Kasumi-1 (cell line): ENCODE measurements at regions not wholly inside any gene's neighbourhood (a gene's known extent, or its start where the extent isn't known, plus 50 kb on each side); places are given as distances from the start of the nearest gene placed in this dataset.
"Not testable (repeated sequence)": the region's sequence is repeated elsewhere in the genome, so short reads cannot be mapped to it uniquely, and the experiment has no call there.

Source experiments
- DNase-seq, 2 experiments: peaks; one replicate each; lab custom pipeline; 2025; lab: John Stamatoyannopoulos, UW

DNA sequence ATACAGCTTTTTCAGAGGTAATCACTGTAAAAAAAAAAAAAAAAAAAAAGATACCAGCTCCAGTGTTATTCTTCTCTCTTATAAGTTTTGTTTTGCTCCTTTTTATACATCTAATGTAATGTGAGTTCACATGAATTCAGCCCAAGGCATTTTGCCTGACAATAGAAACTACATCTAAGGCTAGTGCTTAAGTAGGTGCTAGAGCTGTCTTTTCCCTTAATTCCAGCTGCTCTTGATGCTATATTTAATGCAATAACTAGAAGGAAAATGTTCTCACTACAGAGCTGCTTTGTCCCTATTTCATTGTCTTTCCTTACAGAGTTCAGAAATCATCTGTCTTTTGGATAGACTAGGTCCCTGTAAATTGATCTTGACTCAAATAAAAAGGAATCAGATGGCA is 150.1 kb downstream of the NAA11 start:
- no peak for DNase-seq

DNA sequence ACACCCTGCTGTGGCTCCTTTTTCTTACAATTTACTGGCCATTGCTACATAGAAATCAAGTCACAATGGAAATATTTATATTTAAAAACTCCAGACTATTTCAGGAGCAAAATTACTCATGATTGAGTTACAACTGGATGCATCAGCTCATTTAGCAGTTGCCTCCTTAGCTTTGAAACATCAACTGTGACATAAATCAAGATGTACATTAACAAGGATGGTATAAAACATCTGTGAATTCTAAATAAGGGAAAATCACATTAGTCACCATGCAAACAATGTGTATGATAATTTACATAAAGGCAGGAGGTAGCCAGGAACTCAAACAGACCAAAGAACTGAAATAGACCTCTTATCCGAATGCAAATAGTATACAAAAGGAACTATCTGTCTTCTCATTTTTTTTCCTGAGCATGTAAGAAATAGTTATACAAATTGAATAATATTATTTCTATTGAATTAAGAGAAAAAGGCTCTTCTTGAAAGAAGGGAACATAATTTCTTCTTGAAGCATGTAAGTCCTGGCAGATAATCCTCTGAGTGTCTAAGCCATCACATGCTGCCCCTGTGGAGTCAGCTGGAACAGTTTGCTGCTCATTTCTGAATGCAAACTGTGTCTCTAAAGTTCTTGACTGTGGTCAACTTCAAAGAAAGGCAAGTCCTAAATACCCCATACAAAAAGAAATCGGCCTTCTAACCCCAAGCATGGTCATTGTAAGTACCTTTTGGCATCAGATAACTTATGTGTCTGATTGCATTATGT is 151.2 kb downstream of the NAA11 start:
- no peak for DNase-seq

DNA sequence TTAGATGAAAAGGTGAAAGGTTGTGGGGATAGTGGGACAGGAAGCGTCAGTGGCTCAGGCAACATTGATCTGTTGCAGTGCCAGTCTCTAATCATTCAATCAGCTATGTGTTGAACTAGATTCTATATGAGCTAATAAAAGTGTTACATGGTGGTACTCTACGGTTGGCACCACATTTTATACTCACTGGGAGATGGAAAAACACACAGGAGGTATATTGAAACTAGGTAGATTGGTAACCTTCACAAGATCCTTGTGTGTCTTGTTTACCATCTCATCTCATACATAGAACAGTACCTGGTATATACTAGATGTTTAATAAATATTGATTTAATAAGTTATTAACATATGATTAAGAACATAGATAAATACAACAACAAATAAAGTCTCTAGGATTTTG is 152.7 kb downstream of the NAA11 start:
- DNase-seq = no peak

DNA sequence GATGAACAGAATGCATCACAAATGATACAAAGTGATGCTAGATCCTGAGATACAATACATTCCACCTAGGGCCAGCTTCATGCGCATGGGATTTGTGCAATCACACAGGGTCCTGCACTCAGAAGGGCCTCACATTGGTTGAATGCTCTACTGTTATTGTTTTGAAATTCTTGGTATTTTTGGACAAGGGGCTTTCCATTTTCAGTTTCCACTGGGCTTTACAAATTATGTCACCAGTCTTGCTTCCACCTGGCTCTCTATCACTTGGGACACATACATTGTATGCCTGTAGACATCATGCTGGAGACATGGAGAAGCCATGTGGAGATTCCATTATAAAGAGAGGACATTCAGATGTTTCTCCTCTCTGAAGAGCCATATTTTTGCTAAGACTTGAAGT is 155.8 kb downstream of the NAA11 start:
- no peak for DNase-seq

DNA sequence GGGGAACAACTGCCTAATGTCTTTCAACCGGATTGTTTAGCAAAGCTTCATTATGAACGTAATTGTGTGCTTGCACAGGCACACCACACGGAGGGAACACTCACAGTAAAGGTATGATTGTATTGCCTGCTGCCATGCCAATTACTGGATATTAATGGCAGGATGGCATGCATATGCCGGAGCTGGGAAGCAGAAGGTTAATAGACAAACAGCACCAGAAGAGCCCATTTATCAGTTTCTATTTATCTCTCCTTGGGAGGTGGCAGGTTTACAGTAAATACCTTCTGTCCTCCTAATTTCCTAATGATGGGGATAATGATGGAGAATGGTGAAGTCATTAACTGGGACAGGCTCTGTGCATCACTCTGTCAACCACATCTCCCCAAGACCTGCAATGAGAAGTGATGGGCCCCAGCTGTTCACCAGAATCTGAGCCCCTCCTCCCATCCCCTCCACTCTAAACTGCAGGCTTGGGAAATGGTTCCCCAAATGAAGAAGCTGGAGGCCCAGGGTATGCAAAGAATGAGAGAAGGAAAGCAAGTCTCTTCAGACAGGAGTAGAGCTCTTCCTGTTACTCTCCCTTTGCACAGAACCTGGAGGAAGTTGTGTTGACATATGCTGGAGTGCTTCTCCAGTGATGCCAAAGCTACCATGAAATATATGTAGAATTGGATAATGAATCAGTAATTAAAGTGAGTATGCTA is 160.8 kb downstream of the NAA11 start:
- peak; percentile 80 for DNase-seq

DNA sequence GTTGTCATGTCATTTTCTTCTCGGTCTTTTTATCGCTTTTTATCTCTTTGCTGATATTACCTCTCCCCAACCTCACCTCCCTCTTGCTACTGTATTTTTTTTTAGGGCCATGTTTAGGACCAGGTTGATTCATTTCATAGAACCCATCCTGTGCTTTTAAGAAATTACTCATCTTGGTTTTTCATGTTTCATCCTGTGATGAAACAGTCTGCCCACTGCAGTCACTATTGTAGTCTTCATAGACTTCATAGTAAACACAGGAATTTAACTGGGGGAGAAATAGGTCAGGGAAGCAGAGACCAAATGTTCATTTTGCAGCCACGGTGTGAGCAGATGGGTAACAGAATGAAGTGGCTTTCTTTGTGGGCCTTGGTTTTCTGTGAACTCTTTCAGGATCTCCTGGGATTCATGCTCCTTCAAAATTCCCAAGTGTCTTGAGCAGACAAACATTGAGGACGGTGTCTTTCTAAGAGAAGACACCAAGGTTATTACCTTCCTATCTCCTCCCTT is 161.8 kb downstream of the NAA11 start:
- no peak for DNase-seq

DNA sequence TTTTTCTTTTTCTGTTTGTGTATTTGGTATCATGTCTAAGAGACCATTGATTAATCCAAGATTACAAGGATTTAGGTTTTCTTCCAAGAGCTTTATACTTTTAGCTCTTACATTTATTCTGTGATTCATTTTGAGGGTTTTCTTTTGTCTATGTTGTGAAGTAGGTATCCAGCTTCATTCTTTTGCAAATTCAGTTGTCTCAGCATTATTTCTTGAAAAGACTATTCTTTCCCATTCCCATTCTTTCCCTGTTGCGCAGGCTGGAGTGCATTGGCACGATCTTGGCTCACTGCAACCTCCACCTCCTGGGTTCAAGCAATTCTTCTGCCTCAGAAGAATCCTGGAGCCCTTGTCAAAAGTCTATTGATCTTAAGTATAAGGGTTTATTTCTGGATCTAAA is 164.9 kb downstream of the NAA11 start:
- no peak for DNase-seq

DNA sequence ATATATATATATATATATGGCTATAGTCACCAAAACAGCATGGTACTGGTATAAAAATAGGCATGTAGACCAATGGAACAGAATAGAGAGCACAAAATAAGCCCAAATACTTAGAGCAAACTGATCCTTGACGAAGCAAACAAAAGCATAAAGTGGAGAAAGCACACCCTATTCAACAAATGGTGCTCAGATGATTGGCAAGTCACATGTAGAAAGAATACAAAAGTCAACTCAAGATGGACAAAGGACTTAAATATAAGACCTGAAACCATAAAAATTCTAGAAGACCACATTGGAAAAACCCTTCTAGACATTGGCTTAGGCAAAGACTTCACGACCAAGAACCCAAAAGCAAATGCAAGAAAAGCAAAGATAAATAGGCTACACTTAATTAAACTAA is 167.2 kb downstream of the NAA11 start:
- not testable (repeated sequence) for DNase-seq

DNA sequence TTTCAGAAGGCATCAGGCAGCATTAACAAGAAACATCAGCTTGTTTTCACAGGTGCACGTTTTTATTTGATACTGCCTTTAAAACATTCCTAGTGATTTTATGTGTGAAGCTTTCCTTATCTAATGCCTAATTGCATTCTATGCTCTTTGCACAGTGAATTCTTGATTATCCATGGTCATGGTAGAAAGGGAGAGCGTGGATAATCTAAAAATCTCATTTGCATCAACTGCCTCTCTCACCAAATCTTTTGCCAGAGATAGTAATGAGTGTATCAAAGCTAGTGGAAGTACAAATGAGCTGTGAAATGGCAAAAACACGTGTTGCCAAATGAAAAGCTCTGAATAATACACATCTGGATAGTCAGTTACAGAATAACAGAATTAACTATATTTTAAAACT is 170.5 kb downstream of the NAA11 start:
- DNase-seq = no peak

DNA sequence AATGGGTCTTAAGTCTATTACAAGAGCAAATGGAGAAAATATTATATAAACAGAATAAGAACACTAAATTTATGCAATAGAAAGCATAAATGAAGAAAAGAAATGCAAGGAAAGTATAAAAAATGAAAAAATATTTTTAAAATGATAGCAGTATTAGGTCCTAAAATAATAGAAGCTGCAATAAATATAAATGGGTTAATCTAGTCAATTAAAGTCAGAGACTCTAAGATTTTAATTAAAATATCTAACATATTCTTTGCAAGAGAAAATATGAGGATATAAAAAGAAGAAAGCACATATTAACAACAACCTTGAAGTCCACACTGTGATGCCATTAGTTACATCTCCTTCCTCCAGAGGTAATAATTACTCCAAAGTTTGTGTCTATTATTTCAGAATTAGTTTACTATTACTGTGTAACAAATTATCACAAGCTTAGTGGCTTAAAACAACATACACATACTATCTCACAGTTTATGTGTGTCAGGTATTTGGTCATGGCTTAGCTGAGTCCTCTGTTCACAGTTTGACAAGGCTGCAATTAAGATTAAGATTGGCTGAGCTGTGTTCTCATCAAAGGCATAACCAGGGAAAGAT is 174.9 kb downstream of the NAA11 start:
- DNase-seq = no peak

DNA sequence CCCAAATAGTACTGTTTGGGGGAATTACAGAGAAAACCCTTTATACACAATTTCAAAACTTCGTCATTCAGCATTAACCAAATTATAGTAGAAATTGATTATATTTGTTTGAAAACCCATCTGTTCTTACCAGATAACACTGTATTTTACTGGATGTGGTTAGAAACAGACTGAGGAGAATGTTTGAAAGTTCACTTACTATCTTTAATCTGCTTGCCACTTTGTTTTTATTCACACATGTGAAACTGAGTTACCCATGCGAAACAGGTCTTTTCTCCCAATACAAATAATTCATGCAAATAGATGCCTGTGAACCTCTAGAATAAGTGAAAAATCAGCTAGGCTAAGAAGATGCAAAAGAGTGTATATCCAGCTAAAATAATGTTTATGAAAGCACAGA is 177.5 kb downstream of the NAA11 start:
- no peak for DNase-seq

DNA sequence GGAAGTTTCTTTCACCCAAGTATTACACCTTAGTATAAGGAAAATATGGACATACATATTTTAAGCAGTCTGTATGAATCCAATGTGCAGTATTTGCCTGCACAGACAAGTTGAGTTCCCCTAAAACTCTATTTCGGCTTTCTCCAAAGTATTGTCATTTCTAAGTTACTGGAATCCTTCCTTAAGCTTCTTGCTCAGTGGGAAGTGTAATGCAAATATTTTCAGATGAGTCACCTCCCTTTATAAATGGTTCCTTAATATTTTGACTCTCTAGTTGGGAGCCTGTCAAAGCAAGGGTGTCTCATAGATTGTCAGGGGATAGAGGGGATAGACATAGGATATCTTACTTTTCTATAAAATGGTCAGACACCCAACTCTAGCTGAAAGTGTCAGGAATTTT is 178.6 kb downstream of the NAA11 start:
- no peak for DNase-seq

DNA sequence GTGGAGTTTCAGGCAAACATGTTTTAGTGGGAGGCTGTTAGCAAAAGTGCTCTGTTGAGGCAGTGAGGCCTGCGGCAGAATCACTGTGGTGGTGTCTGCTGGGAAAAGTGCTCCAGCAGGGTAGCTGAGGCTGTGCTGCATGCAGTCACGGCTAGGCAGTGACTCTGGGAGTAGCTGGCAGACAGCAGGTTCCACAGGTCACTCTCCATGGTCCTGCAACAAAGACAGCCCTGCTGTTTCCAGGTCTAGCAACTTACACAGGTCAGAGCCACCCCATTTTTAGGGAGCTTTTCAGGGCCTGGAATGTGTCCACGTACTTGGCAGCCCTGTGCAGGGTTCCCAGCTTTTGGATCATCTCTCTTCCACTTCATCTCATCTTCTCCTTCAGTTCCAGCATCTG is 184.3 kb downstream of the NAA11 start:
- peak; percentile 33 to 39 for DNase-seq

DNA sequence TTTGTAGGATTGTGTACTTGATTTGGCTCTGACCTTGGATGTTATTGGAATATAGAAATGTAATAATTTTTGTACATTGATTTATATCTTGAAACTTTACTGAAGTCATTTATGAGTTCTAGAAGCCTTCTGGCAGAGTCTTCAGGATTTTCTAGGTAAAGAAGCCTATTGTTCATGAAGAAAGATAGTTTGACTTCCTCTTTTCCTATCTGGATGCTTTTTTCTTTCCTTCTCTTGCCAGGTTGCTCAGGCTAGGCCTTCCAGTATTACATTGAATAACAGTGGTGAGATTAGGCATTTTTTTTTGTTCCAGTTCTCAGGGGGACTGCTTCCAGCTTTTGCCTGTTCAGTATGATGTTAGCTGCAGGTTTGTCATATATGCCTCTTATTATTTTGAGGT is 191.1 kb downstream of the NAA11 start:
- DNase-seq = peak in 1 of 2 experiments; percentile 16

DNA sequence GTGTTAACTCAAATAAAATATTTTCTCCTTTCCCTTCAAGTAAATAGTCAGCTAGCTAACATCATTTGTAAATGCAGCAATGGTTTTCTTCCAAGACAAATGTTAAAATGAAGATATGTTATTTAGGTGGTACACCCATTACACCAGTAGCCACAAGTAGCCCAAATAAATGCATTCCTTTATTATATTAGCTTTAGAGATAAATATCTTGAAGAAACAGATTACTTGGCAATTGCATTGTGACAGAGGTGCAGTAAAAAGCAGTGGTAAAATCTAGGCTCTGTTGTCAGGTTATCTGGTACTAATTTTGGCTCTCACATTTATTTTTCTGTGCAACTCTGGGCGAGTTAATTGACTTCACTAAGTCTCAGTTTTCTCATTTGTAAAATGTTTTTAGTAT is 193.0 kb downstream of the NAA11 start:
- no peak for DNase-seq

DNA sequence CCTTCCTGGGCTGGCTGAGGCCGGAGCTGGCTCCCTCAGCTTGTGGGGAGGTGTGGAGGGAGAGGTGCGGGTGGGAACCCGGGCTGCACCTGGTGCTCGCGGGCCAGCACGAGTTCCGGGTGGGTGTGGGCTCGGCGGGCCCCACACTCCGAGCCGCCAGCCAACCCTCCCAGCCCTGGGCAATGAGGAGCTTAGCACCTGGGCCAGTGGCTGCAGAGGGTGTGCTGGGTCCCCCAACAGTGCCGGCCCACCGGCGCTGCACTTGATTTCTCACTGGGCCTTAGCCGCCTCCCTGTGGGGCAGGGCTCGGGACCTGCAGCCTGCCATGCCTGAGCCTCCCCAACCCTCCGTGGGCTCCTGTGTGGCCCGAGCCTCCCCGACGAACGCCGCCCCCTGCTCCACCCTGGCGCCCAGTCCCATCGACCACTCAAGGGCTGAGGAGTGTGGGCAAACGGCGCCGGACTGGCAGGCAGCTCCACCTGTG is 182.7 kb upstream of the PAQR3 start:
- no peak for DNase-seq

DNA sequence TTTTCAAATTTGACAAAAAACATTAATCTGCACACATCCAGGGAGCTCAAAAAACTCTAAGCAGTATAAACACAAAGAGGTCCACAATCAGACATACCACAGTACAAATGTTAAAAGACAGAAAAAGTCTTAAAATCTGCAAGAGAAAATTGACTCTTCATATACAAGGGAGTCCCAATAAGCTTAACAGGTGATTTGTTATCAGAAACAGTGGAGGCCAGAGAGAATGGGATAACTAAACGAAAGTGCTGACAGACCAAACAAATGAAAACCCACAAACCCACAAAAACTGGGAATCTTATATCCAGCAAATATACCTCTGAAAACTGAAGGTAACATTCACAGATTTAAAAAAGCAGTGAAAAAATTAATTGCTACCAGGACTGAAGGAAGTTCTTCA is 182.0 kb upstream of the PAQR3 start:
- DNase-seq = no peak

DNA sequence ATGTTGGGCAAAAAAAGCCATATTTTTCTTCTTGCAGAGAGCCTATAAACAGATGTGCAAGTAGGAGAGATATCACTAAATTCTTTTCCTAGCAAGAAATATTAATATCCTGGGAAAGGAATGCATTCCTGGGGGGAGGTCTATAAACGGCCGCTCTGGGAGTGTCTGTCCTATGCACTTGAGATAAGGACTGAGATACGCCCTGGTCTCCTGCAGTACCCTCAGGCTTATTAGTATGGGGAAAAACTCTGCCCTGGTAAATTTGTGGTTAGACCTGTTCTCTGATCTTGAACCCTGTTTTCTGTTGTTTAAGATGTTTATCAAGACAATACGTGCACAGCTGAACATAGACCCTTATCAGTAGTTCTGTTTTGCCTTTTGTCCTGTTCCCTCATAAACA is 177.8 kb upstream of the PAQR3 start:
- DNase-seq = not testable (repeated sequence)

DNA sequence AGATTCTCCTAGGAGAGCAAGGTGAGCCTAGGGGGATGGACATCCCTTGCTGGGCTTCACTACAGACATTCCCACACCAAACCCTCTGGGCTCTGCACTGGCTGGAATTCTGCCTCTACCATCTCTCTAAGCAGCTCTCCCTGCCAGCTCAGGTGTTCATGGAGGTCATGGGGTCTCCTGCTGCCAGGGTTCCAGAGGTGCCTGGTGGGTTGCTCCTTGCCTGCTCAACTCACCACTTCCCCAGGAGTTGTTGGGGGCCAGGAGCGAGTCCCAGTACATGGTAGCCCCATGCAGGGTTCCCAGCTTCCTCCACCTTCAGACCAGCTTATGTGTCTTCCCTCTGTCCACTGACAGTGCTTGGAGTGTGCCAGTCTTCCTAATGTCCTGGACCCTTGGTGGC is 167.8 kb upstream of the PAQR3 start:
- no peak for DNase-seq

DNA sequence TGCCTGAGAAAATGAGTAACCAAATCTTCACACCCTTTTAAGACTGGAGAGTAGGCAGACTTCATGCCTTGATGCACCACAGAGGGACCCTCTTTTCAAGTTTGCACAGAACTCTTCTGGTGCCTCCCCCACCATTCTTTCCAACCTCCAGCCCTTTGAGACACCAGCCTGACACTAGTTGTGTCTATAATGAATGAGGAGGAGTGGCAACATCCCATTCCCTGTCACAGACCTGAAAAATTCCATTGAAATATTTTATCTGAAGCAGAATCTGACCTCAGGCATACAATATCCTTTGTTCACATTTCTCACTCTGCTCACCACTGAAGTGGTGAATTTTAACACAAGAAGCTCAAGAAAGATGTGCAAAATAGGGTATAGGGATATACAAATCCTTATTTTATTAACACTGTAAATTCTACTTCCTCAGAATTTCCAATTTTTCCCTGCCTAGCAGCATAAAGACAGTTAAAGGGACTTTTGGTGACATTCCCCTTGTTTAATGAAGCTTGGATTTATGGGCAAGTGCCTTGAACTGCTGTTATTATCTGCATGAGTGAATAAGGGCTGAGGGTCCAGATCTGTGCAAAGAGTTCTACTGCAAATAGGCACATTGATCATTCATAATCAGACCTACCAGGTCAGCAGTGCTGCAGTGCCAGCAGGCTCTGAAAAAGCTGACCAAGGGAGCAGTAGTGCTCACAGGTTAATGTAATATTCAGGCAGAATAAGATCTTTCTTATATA is 149.9 kb upstream of the PAQR3 start:
- no peak for DNase-seq

DNA sequence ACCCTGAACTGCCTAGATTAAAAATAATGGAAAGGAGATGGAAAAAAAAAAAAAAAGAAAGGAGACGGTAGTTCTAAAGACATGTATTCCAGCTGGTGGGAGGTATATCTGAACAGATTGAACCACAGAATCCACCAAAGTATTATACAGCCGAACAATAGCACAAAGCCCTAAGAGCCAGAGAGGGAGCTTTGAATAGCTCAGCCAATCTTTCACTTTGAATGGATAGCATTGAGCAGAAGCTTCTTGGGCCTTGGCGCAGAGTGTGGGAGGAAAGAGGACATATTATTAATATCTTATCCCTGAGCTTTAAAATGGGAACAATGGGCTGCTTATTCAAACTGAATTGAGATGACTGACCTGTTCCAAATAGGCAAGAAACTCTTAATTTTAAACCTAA is 147.8 kb upstream of the PAQR3 start:
- DNase-seq = no peak

DNA sequence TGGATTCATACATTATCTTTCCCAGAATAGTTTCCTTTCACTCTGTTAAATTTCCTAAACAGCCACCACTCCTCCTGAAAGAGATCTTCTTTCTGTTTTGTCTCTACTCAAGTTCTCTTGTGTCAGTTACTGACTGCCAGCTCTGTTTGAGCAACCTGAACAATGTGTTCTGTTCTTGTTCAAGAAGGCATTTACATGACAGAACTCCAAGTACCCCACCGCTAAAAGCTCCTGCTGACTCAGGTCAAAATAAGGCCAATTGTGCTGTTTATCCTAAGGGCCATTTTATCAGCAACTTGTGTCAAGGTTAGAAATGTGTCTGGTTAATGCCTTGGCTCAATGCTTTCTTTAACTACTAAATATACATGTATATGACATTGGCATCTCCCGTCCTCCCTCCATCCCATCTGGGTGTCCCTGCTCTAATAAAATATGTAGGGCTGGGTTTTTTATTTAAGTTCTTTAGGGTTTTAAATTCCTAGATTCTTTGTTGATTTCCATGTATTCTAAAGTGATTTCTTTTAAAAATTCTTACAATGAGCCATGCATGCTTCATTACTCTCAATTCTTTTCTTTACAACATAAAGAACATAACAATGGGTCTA is 144.3 kb upstream of the PAQR3 start:
- DNase-seq = no peak
